ENCODE measurements at regions not wholly inside any gene's neighbourhood (a gene's known extent, or its start where the extent isn't known, plus 50 kb on each side); places are given as distances from the start of the nearest gene placed in this dataset.

- no TSS peak for BruUV-seq (replicated peaks)
- Mint-ChIP-seq H3K27me3 (ENCODE audit: unreplicated experiment) (no peaks in the 10 kb centered on the region), H3K27ac (ENCODE audit: unreplicated experiment) (no peak overlapping the region), H3K9me3 (ENCODE audit: low read depth, unreplicated experiment) (peaks cover 7% of the 10 kb centered on the region), H3K4me1 (ENCODE audit: low read depth, unreplicated experiment) (peaks cover 10% of the 10 kb centered on the region), H3K4me3 (ENCODE audit: low read depth, unreplicated experiment) (no peak overlapping the region), H3K36me3 (ENCODE audit: insufficient read depth, unreplicated experiment) (no peaks in the 10 kb centered on the region)
- CTCF ChIA-PET: no interaction called here
- TF ChIP-seq CTCF (IDR thresholded peaks at IDR 0.05; ENCODE audit: unreplicated experiment): no peak
- intact Hi-C loops (cut with micrococcal nuclease; ENCODE audit: unreplicated experiment): no loop called here
- no peak for DNase-seq
Measured at GRCh38 chr6:14309951-14310445, 192.4 kb downstream of the CD83 start.

GRCh38 chr6:14310960-14311359, 193.4 kb downstream of the CD83 start:
- Mint-ChIP-seq H3K9me3 (ENCODE audit: low read depth, unreplicated experiment) (peaks cover 7% of the 10 kb centered on the region), H3K27ac (ENCODE audit: unreplicated experiment) (peak overlapping the region; percentile 34), H3K4me1 (ENCODE audit: low read depth, unreplicated experiment) (peaks cover 10% of the 10 kb centered on the region), H3K4me3 (ENCODE audit: low read depth, unreplicated experiment) (peak overlapping the region; percentile 43), H3K27me3 (ENCODE audit: unreplicated experiment) (no peaks in the 10 kb centered on the region), H3K36me3 (ENCODE audit: insufficient read depth, unreplicated experiment) (no peaks in the 10 kb centered on the region)
- BruUV-seq (replicated peaks): no TSS peak
- CTCF ChIA-PET: interaction anchor here (1.2 kb wide), 1 partner anchor 10 kb away, joined by 3 read pairs; no protein-coding TSS in a partner anchor
- intact Hi-C loops (cut with micrococcal nuclease; ENCODE audit: unreplicated experiment): no loop called here
- no peak for TF ChIP-seq CTCF (IDR thresholded peaks at IDR 0.05; ENCODE audit: unreplicated experiment)
- DNase-seq: no peak

GRCh38 chr6:14312587-14312986, 195.0 kb downstream of the CD83 start:
- H3K36me3 Mint-ChIP-seq (ENCODE audit: insufficient read depth, unreplicated experiment): no peaks in the 10 kb centered on the region
- no peak for DNase-seq
- H3K27ac Mint-ChIP-seq (ENCODE audit: unreplicated experiment): no peak overlapping the region
- intact Hi-C loops (cut with micrococcal nuclease; ENCODE audit: unreplicated experiment): no loop called here
- BruUV-seq (replicated peaks): no TSS peak
- CTCF ChIA-PET: no interaction called here
- H3K9me3 Mint-ChIP-seq (ENCODE audit: low read depth, unreplicated experiment): peaks cover 7% of the 10 kb centered on the region
- no peak for TF ChIP-seq CTCF (IDR thresholded peaks at IDR 0.05; ENCODE audit: unreplicated experiment)
- peaks cover 10% of the 10 kb centered on the region for H3K4me1 Mint-ChIP-seq (ENCODE audit: low read depth, unreplicated experiment)
- H3K27me3 Mint-ChIP-seq (ENCODE audit: unreplicated experiment): no peaks in the 10 kb centered on the region
- H3K4me3 Mint-ChIP-seq (ENCODE audit: low read depth, unreplicated experiment): no peak overlapping the region

- CTCF ChIA-PET: no interaction called here
- TF ChIP-seq CTCF (IDR thresholded peaks at IDR 0.05; ENCODE audit: unreplicated experiment): no peak
- no peak for DNase-seq
- BruUV-seq (replicated peaks): no TSS peak
- no peaks in the 10 kb centered on the region for H3K36me3 Mint-ChIP-seq (ENCODE audit: insufficient read depth, unreplicated experiment)
- H3K4me3 Mint-ChIP-seq (ENCODE audit: low read depth, unreplicated experiment): no peak overlapping the region
- H3K9me3 Mint-ChIP-seq (ENCODE audit: low read depth, unreplicated experiment): peaks cover 7% of the 10 kb centered on the region
- H3K27me3 Mint-ChIP-seq (ENCODE audit: unreplicated experiment): no peaks in the 10 kb centered on the region
- no peak overlapping the region for H3K27ac Mint-ChIP-seq (ENCODE audit: unreplicated experiment)
- peaks cover 10% of the 10 kb centered on the region for H3K4me1 Mint-ChIP-seq (ENCODE audit: low read depth, unreplicated experiment)
- intact Hi-C loops (cut with micrococcal nuclease; ENCODE audit: unreplicated experiment): no loop called here
Measured at GRCh38 chr6:14313248-14313647, 195.7 kb downstream of the CD83 start.
